ENCODE measurements at regions not wholly inside any gene's neighbourhood (a gene's known extent, or its start where the extent isn't known, plus 50 kb on each side); places are given as distances from the start of the nearest gene placed in this dataset.

DNA sequence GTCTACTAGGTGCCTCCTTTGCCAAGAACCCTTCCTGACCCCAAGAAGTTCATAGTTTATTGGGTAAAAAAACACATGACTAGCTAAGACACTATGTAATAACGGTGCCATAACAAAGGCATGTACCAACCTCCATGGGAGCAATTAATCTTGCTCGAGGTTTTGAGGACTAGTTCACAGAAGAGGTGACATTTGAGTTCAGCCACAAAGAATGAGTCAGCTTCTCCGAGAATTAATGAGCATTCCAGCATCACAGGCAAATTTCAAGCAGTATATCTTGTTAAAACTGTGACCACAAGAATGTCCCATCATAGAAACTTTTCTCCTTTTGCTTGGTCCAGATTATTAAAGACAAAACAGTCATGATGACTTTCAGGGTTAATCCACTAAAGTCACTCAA lies 113.0 kb upstream of the RAP1B start:
- Histone ChIP-seq H3K36me3 (ENCODE audit: control insufficient read depth in 1 of 2, insufficient read depth in 2 of 2, low read length in 2 of 2) (no peaks in the 10 kb centered on the region), H3K79me2 (ENCODE audit: insufficient read depth, low read length) (no peaks in the 10 kb centered on the region), H3K9ac (ENCODE audit: low read length) (no peak overlapping the region), H3K9me2 (ENCODE audit: insufficient read depth) (no peaks in the 10 kb centered on the region), H3K4me1 (ENCODE audit: control insufficient read depth in 1 of 2, insufficient read depth in 2 of 2, low read length in 2 of 2) (peaks cover 5 to 24% of the 10 kb centered on the region in 2 experiments; a peak in 3 of 4 replicates), H3K4me2 (ENCODE audit: low read length) (peak overlapping the region; percentile 48), H3K9me3 (ENCODE audit: control insufficient read depth in 1 of 2, insufficient read depth in 1 of 2, low read depth in 1 of 2, low read length in 2 of 2) (no peaks in the 10 kb centered on the region), H3K27me3 (ENCODE audit: insufficient read depth, low read length) (no peaks in the 10 kb centered on the region), H3K27ac (ENCODE audit: low read depth, low read length) (no peak overlapping the region), H4K20me1 (ENCODE audit: insufficient read depth) (no peaks in the 10 kb centered on the region), H3K4me3 (replicated peaks in 1 of 2; ENCODE audit: low read depth in 1 of 2, low read length in 2 of 2) (peak overlapping the region in 1 of 2 experiments; percentile 3; a peak in 1 of 4 replicates), H2AFZ (ENCODE audit: low read depth, low read length, poor library complexity, severe bottlenecking) (peak overlapping the region; percentile 85)
- ChIA-PET CTCF (no interaction called here), RAD21 (ENCODE audit: low non-redundant PET in 1 of 2, low total read pairs in 2 of 2, uncharacterized antibody in 2 of 2, unreplicated experiment in 2 of 2) (no interaction called here), POLR2A (no interaction called here)
- TF ChIP-seq EZH2phosphoT487 (IDR thresholded peaks at IDR 0.05; ENCODE audit: borderline replicate concordance) (no peak), JUND (IDR thresholded peaks at IDR 0.05) (peak; percentile 34; the same call in 1 of the 2 replicates), FOSL1 (IDR thresholded peaks at IDR 0.05; ENCODE audit: low read depth) (peak; percentile 33; the same call in 1 of the 2 replicates)
- DNase-seq (ENCODE audit: low read depth, low spot score) (peak; percentile 23), ATAC-seq (peak; percentile 84)
- intact Hi-C loops (cut with micrococcal nuclease): no loop called here
- BruUV-seq (replicated peaks): no TSS peak

DNA sequence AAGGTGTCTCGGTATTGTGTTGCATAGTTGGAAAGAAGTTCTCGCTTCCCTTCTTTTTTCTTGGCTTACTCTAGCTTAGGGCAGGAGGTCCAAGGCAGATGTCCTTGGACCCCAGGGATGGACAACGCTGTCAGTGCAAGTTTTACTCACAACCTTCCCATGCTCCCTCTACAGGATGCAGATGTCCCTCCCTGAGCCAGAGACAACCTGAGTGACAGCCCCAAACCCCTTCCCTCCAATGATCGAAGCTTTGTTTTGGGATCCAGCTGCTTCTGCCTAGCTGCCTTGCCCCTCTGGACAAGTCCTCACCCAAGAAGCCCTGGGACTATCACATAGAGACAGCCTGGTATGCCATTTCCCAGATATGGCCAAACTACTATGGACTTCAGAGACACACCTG lies 112.0 kb upstream of the RAP1B start:
- H3K4me2 ChIP-seq (ENCODE audit: low read length): no peak overlapping the region
- RAD21 ChIA-PET (ENCODE audit: low non-redundant PET in 1 of 2, low total read pairs in 2 of 2, uncharacterized antibody in 2 of 2, unreplicated experiment in 2 of 2): no interaction called here
- no peak overlapping the region for H2AFZ ChIP-seq (ENCODE audit: low read depth, low read length, poor library complexity, severe bottlenecking)
- ATAC-seq: peak; percentile 71
- no peak overlapping the region for H3K4me3 ChIP-seq (replicated peaks in 1 of 2; ENCODE audit: low read depth in 1 of 2, low read length in 2 of 2)
- no peaks in the 10 kb centered on the region for H3K9me3 ChIP-seq (ENCODE audit: control insufficient read depth in 1 of 2, insufficient read depth in 1 of 2, low read depth in 1 of 2, low read length in 2 of 2)
- no peaks in the 10 kb centered on the region for H3K9me2 ChIP-seq (ENCODE audit: insufficient read depth)
- no peak for DNase-seq (ENCODE audit: low read depth, low spot score)
- POLR2A ChIA-PET: no interaction called here
- H3K4me1 ChIP-seq (ENCODE audit: control insufficient read depth in 1 of 2, insufficient read depth in 2 of 2, low read length in 2 of 2): peaks cover 5 to 24% of the 10 kb centered on the region in 2 experiments; a peak in 3 of 4 replicates
- BruUV-seq (replicated peaks): no TSS peak
- TF ChIP-seq, protein P1, sequence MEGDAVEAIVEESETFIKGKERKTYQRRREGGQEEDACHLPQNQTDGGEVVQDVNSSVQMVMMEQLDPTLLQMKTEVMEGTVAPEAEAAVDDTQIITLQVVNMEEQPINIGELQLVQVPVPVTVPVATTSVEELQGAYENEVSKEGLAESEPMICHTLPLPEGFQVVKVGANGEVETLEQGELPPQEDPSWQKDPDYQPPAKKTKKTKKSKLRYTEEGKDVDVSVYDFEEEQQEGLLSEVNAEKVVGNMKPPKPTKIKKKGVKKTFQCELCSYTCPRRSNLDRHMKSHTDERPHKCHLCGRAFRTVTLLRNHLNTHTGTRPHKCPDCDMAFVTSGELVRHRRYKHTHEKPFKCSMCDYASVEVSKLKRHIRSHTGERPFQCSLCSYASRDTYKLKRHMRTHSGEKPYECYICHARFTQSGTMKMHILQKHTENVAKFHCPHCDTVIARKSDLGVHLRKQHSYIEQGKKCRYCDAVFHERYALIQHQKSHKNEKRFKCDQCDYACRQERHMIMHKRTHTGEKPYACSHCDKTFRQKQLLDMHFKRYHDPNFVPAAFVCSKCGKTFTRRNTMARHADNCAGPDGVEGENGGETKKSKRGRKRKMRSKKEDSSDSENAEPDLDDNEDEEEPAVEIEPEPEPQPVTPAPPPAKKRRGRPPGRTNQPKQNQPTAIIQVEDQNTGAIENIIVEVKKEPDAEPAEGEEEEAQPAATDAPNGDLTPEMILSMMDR (IDR thresholded peaks at IDR 0.05 in 2 of 3, conservative IDR thresholded peaks at IDR 0.05 in 1 of 3; ENCODE audit: borderline replicate concordance in 1 of 3, insufficient read depth in 1 of 3, low read depth in 2 of 3, low read length in 2 of 3): peak in 2 of 3 experiments; percentile 33 to 36; a peak in 2 of 6 replicates
- TF ChIP-seq RAD21 (IDR thresholded peaks at IDR 0.05; ENCODE audit: low read depth): no peak
- H3K27ac ChIP-seq (ENCODE audit: low read depth, low read length): no peak overlapping the region
- H4K20me1 ChIP-seq (ENCODE audit: insufficient read depth): no peaks in the 10 kb centered on the region
- intact Hi-C loops (cut with micrococcal nuclease): no loop called here
- no peak overlapping the region for H3K9ac ChIP-seq (ENCODE audit: low read length)
- H3K36me3 ChIP-seq (ENCODE audit: control insufficient read depth in 1 of 2, insufficient read depth in 2 of 2, low read length in 2 of 2): no peaks in the 10 kb centered on the region
- H3K79me2 ChIP-seq (ENCODE audit: insufficient read depth, low read length): no peaks in the 10 kb centered on the region
- CTCF ChIA-PET: no interaction called here
- H3K27me3 ChIP-seq (ENCODE audit: insufficient read depth, low read length): no peaks in the 10 kb centered on the region
